SK-N-SH (cell line): ENCODE measurements at regions not wholly inside any gene's neighbourhood (a gene's known extent, or its start where the extent isn't known, plus 50 kb on each side); places are given as distances from the start of the nearest gene placed in this dataset.
"Not testable (repeated sequence)": the region's sequence is repeated elsewhere in the genome, so short reads cannot be mapped to it uniquely, and the experiment has no call there.

Experiments used
- CTCF ChIA-PET: fragments of 300-600, 350-600 bp; formaldehyde crosslinking; extraction: SDS; loops from one replicate; lab custom pipeline; 2021; lab: Yijun Ruan, JAX
- POLR2A ChIA-PET: fragments of 350-600 bp; sonication (Branson Sonifier 250); formaldehyde crosslinking; extraction: SDS; loops from one replicate; lab custom pipeline; 2020; ENCODE audit warnings: antibody characterized with exemption, inconsistent platforms; lab: Yijun Ruan, JAX
- DNase-seq: peaks from one replicate; pipeline ENCODE4 v3.0.0; 2012
- H2AFZ ChIP-seq: fragments of 200-600 bp; sonication (generic); 2 replicates; pipeline ENCODE4 v1.8.1; 2016; ENCODE audit warnings: antibody characterized with exemption, mild to moderate bottlenecking, low read depth
- H3F3A ChIP-seq: fragments of 200-600 bp; sonication (generic); replicated peaks from 2 replicates; pipeline ENCODE3; 2016; ENCODE audit warnings: antibody characterized with exemption, mild to moderate bottlenecking; ENCODE audit not compliant: insufficient read depth
- H3K27ac ChIP-seq, 2 experiments: fragments of 200-500 bp in 1 of 2; fragments of 200-600 bp in 1 of 2; sonication (Bioruptor generic) in 1 of 2; sonication (generic), shearing (Covaris generic) in 1 of 2; 2 replicates each; pipeline versions ENCODE4 v1.5.1 to v1.6.1; 2014 to 2016; ENCODE audit warnings: low read depth in 2 of 2, inconsistent platforms in 1 of 2, low read length in 1 of 2, mild to moderate bottlenecking in 1 of 2, mixed read lengths in 1 of 2
- H3K27me3 ChIP-seq: fragments of 200-600 bp; sonication (generic), shearing (Covaris generic); 2 replicates; pipeline ENCODE4 v1.6.1; 2016; ENCODE audit warnings: mixed run types; ENCODE audit not compliant: insufficient read depth
- H3K36me3 ChIP-seq, 2 experiments: fragments of 200-500 bp in 1 of 2; fragments of 200-600 bp in 1 of 2; sonication (Bioruptor generic) in 1 of 2; sonication (generic) in 1 of 2; replicated peaks in 1 of 2; 2 replicates each; pipeline versions ENCODE3 to v1.5.1; 2014 to 2016; ENCODE audit warnings: low read length in 1 of 2, mild to moderate bottlenecking in 1 of 2; ENCODE audit not compliant: insufficient read depth in 2 of 2, control insufficient read depth in 1 of 2
- H3K4me1 ChIP-seq, 2 experiments: fragments of 200-500 bp in 1 of 2; fragments of 200-600 bp in 1 of 2; sonication (Bioruptor generic) in 1 of 2; sonication (generic), shearing (Covaris generic) in 1 of 2; 2 replicates each; pipeline versions ENCODE4 v1.5.1 to v1.6.1; 2014 to 2016; ENCODE audit warnings: low read depth in 1 of 2, low read length in 1 of 2, mixed run types in 1 of 2; ENCODE audit not compliant: insufficient read depth in 2 of 2, control insufficient read depth in 1 of 2
- H3K4me2 ChIP-seq: fragments of 200-600 bp; sonication (generic), shearing (Covaris generic); 2 replicates; pipeline ENCODE4 v1.6.1; 2017; ENCODE audit warnings: mixed run types
- H3K4me3 ChIP-seq, 2 experiments: fragments of 200-500 bp in 1 of 2; fragments of 200-600 bp in 1 of 2; sonication (Bioruptor generic) in 1 of 2; sonication (generic), shearing (Covaris generic) in 1 of 2; 2 replicates each; pipeline versions ENCODE4 v1.5.1 to v1.8.1; 2014 to 2016; ENCODE audit warnings: low read depth in 2 of 2, inconsistent platforms in 1 of 2, low read length in 1 of 2, mild to moderate bottlenecking in 1 of 2, mixed read lengths in 1 of 2, moderate library complexity in 1 of 2
- H3K79me2 ChIP-seq: fragments of 200-600 bp; sonication (generic); 2 replicates; pipeline ENCODE4 v1.8.1; 2017; ENCODE audit warnings: mild to moderate bottlenecking; ENCODE audit not compliant: insufficient read depth
- H3K9ac ChIP-seq: fragments of 200-600 bp; sonication (generic); 2 replicates; pipeline ENCODE4 v1.6.1; 2017; ENCODE audit warnings: mixed run types
- H3K9me2 ChIP-seq: fragments of 200-600 bp; sonication (generic); 2 replicates; pipeline ENCODE4 v1.6.1; 2017; ENCODE audit warnings: mixed run types
- H3K9me3 ChIP-seq: fragments of 200-600 bp; sonication (generic); 2 replicates; pipeline ENCODE4 v1.6.1; 2017; ENCODE audit warnings: mixed run types, mild to moderate bottlenecking, moderate library complexity
- H4K20me1 ChIP-seq: fragments of 200-600 bp; sonication (generic); 2 replicates; pipeline ENCODE4 v1.6.1; 2017; ENCODE audit warnings: mild to moderate bottlenecking, mixed run types; ENCODE audit not compliant: insufficient read depth
- CHD2 ChIP-seq: fragments of 150-350 bp; IDR thresholded peaks from 2 replicates; pipeline ENCODE4 v1.6.1; 2018; ENCODE audit warnings: low read length; ENCODE audit not compliant: partially characterized antibody
- FOXM1 ChIP-seq: IDR thresholded peaks from 2 replicates; pipeline ENCODE4 v1.4.0; 2012; ENCODE audit warnings: low read depth, mild to moderate bottlenecking
- RFX5 ChIP-seq: IDR thresholded peaks from 2 replicates; pipeline ENCODE4 v1.6.1; 2012; ENCODE audit warnings: mild to moderate bottlenecking, improper control_type of control experiment, low read length
- WGBS: methylation state at CpG from one replicate; pipeline ENCODE4 v1.1.6; 2017; ENCODE audit warnings: low lambda C conversion rate; 5-methylcytosine and 5-hydroxymethylcytosine counted together
- TF ChIP-seq, protein P1 (sequence below): fragments of 200-600 bp; sonication (generic); IDR thresholded peaks from 2 replicates; pipeline ENCODE4 v1.6.1; 2017; ENCODE audit warnings: antibody characterized with exemption, mild to moderate bottlenecking, moderate library complexity
- TF ChIP-seq, protein P2 (sequence below): IDR thresholded peaks from 2 replicates; pipeline ENCODE4 v1.4.0; 2012; ENCODE audit warnings: low read depth, borderline replicate concordance

DNA sequence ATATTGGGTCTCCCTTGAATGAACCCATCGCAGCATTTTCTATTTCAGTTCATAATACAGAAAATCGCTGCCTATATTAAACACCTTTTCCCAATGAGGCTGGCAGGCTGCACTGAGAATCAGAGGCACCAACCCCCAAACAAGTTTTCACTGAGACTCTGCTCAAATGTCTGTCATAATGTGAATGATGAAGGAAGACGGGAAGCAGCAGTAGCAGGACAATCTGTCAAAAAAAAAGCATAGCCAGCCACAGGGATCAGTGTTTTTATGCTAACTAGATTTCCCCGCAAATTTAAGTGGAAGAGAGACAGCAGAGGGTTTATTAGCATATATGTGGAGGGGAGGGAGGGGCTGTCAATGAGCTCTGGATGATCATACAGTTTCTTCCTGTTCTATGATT lies 162.7 kb upstream of the PDE4D start (continued):
- TF ChIP-seq RFX5: no peak

- Histone ChIP-seq H3K9ac (no peak overlapping the region), H3F3A (no peaks in the 10 kb centered on the region), H2AFZ (no peak overlapping the region), H3K9me3 (no peaks in the 10 kb centered on the region), H3K27ac (no peak overlapping the region), H4K20me1 (no peaks in the 10 kb centered on the region), H3K4me2 (no peak overlapping the region), H3K36me3 (no peaks in the 10 kb centered on the region), H3K27me3 (no peaks in the 10 kb centered on the region), H3K4me1 (no peaks in the 10 kb centered on the region), H3K79me2 (no peaks in the 10 kb centered on the region), H3K4me3 (no peak overlapping the region), H3K9me2 (no peaks in the 10 kb centered on the region)
- CTCF ChIA-PET: no interaction called here
- POLR2A ChIA-PET: no interaction called here
- DNase-seq: no peak
- TF ChIP-seq CHD2 (no peak), FOXM1 (no peak)
- TF ChIP-seq, protein P1, sequence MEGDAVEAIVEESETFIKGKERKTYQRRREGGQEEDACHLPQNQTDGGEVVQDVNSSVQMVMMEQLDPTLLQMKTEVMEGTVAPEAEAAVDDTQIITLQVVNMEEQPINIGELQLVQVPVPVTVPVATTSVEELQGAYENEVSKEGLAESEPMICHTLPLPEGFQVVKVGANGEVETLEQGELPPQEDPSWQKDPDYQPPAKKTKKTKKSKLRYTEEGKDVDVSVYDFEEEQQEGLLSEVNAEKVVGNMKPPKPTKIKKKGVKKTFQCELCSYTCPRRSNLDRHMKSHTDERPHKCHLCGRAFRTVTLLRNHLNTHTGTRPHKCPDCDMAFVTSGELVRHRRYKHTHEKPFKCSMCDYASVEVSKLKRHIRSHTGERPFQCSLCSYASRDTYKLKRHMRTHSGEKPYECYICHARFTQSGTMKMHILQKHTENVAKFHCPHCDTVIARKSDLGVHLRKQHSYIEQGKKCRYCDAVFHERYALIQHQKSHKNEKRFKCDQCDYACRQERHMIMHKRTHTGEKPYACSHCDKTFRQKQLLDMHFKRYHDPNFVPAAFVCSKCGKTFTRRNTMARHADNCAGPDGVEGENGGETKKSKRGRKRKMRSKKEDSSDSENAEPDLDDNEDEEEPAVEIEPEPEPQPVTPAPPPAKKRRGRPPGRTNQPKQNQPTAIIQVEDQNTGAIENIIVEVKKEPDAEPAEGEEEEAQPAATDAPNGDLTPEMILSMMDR: no peak
- TF ChIP-seq, protein P2, sequence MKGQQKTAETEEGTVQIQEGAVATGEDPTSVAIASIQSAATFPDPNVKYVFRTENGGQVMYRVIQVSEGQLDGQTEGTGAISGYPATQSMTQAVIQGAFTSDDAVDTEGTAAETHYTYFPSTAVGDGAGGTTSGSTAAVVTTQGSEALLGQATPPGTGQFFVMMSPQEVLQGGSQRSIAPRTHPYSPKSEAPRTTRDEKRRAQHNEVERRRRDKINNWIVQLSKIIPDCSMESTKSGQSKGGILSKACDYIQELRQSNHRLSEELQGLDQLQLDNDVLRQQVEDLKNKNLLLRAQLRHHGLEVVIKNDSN: no peak
Observed at GRCh38 chr5:60055168-60055567, 161.6 kb upstream of the PDE4D start.

- H3K27ac ChIP-seq, H4K20me1 ChIP-seq, POLR2A ChIA-PET, DNase-seq, H2AFZ ChIP-seq, H3K4me1 ChIP-seq, H3K9ac ChIP-seq, CTCF ChIA-PET, H3F3A ChIP-seq, H3K36me3 ChIP-seq, H3K9me2 ChIP-seq, H3K9me3 ChIP-seq, H3K79me2 ChIP-seq, H3K4me3 ChIP-seq, H3K4me2 ChIP-seq, H3K27me3 ChIP-seq: not testable (repeated sequence)
- WGBS: 84% methylated on average over 2 of the region's 6 CpGs
Observed at GRCh38 chr5:60041996-60042664, 148.6 kb upstream of the PDE4D start.

- 70% methylated on average over 8 of the region's 8 CpGs for WGBS
- POLR2A ChIA-PET: not testable (repeated sequence)
Observed at GRCh38 chr5:60041508-60041907, 148.0 kb upstream of the PDE4D start.

More at GRCh38 chr5:60041508-60041907, 148.0 kb upstream of the PDE4D start:
- H3K27ac ChIP-seq, H3K36me3 ChIP-seq, H3K4me3 ChIP-seq, H3K4me1 ChIP-seq, H3K27me3 ChIP-seq, H3K9me3 ChIP-seq, H2AFZ ChIP-seq, CTCF ChIA-PET, H3F3A ChIP-seq, H3K79me2 ChIP-seq, H3K9ac ChIP-seq, H3K9me2 ChIP-seq, H3K4me2 ChIP-seq, DNase-seq, H4K20me1 ChIP-seq: not testable (repeated sequence)
